Nephron (organoid): ENCODE measurements at regions not wholly inside any gene's neighbourhood (a gene's known extent, or its start where the extent isn't known, plus 50 kb on each side); places are given as distances from the start of the nearest gene placed in this dataset.

Source experiments
- H3K27ac Mint-ChIP-seq, 3 experiments: 2 replicates each; pipeline ENCODE4 v1.8.0; 2020; ENCODE audit warnings: mixed read lengths in 3 of 3, mild to moderate bottlenecking in 2 of 3, moderate library complexity in 1 of 3
- H3K27me3 Mint-ChIP-seq: 2 replicates; pipeline ENCODE4 v1.8.0; 2021; ENCODE audit warnings: low read depth, mild to moderate bottlenecking, moderate library complexity, mixed read lengths
- H3K36me3 Mint-ChIP-seq: 2 replicates; pipeline ENCODE4 v1.8.0; 2020; ENCODE audit warnings: low read depth, mixed read lengths
- H3K4me1 Mint-ChIP-seq: 2 replicates; pipeline ENCODE4 v1.8.0; 2020; ENCODE audit warnings: mixed read lengths
- H3K4me3 Mint-ChIP-seq, 3 experiments: 2 replicates each; pipeline ENCODE4 v1.8.0; 2020; ENCODE audit warnings: mild to moderate bottlenecking in 3 of 3, mixed read lengths in 3 of 3, moderate library complexity in 2 of 3
- H3K9me3 Mint-ChIP-seq: 2 replicates; pipeline ENCODE4 v1.8.0; 2020; ENCODE audit warnings: mixed read lengths
- CTCF ChIP-seq, 3 experiments: fragments of 200-600 bp; sonication (generic); IDR thresholded peaks; one replicate each; pipeline ENCODE4 v1.5.0; 2021; ENCODE audit warnings: antibody characterized with exemption in 3 of 3; ENCODE audit not compliant: unreplicated experiment in 3 of 3

GRCh38 chr7:68963552-68963951, 634.7 kb upstream of the AUTS2 start:
- TF ChIP-seq CTCF (IDR thresholded peaks at IDR 0.05; ENCODE audit: unreplicated experiment in 3 of 3): no peak
- Mint-ChIP-seq H3K4me3 (no peak overlapping the region), H3K4me1 (peaks cover 16% of the 10 kb centered on the region), H3K9me3 (peaks cover 10% of the 10 kb centered on the region), H3K27ac (no peak overlapping the region), H3K27me3 (peaks cover 18% of the 10 kb centered on the region), H3K36me3 (no peaks in the 10 kb centered on the region)

- Mint-ChIP-seq H3K4me3 (no peak overlapping the region), H3K27me3 (peaks cover 16% of the 10 kb centered on the region), H3K27ac (no peak overlapping the region), H3K4me1 (peaks cover 12% of the 10 kb centered on the region), H3K36me3 (no peaks in the 10 kb centered on the region), H3K9me3 (peaks cover 8% of the 10 kb centered on the region)
- no peak for TF ChIP-seq CTCF (IDR thresholded peaks at IDR 0.05; ENCODE audit: unreplicated experiment in 3 of 3)
These were observed 634.2 kb upstream of the AUTS2 start for GRCh38 chr7:68964060-68964459.

GRCh38 chr7:68965351-68965750, 632.9 kb upstream of the AUTS2 start:
- TF ChIP-seq CTCF (IDR thresholded peaks at IDR 0.05; ENCODE audit: unreplicated experiment in 3 of 3): no peak
- peaks cover 7% of the 10 kb centered on the region for H3K9me3 Mint-ChIP-seq

GRCh38 chr7:68967598-68967997, 630.7 kb upstream of the AUTS2 start:
- H3K4me1 Mint-ChIP-seq: peaks cover 16% of the 10 kb centered on the region
- no peak overlapping the region for H3K4me3 Mint-ChIP-seq
- no peaks in the 10 kb centered on the region for H3K36me3 Mint-ChIP-seq
- no peak overlapping the region for H3K27ac Mint-ChIP-seq
- no peak for TF ChIP-seq CTCF (IDR thresholded peaks at IDR 0.05; ENCODE audit: unreplicated experiment in 3 of 3)
- H3K9me3 Mint-ChIP-seq: peaks cover 10% of the 10 kb centered on the region
- peaks cover 30% of the 10 kb centered on the region for H3K27me3 Mint-ChIP-seq

More at GRCh38 chr7:68965351-68965750, 632.9 kb upstream of the AUTS2 start:
- Mint-ChIP-seq H3K27ac (no peak overlapping the region), H3K36me3 (no peaks in the 10 kb centered on the region), H3K27me3 (peaks cover 19% of the 10 kb centered on the region), H3K4me1 (peaks cover 12% of the 10 kb centered on the region), H3K4me3 (no peak overlapping the region)

- no peak overlapping the region for H3K4me3 Mint-ChIP-seq
- H3K4me1 Mint-ChIP-seq: peaks cover 10% of the 10 kb centered on the region
- H3K27ac Mint-ChIP-seq: no peak overlapping the region
- H3K27me3 Mint-ChIP-seq: peaks cover 38% of the 10 kb centered on the region
- no peak for TF ChIP-seq CTCF (IDR thresholded peaks at IDR 0.05; ENCODE audit: unreplicated experiment in 3 of 3)
- H3K36me3 Mint-ChIP-seq: no peaks in the 10 kb centered on the region
- peaks cover 3% of the 10 kb centered on the region for H3K9me3 Mint-ChIP-seq
These were observed 628.7 kb upstream of the AUTS2 start for GRCh38 chr7:68969571-68969970.

- H3K9me3 Mint-ChIP-seq: peaks cover 3% of the 10 kb centered on the region
- H3K27me3 Mint-ChIP-seq: peaks cover 52% of the 10 kb centered on the region
- H3K4me3 Mint-ChIP-seq: no peak overlapping the region
- H3K36me3 Mint-ChIP-seq: no peaks in the 10 kb centered on the region
- H3K4me1 Mint-ChIP-seq: peaks cover 4% of the 10 kb centered on the region
- H3K27ac Mint-ChIP-seq: no peak overlapping the region
- TF ChIP-seq CTCF (IDR thresholded peaks at IDR 0.05; ENCODE audit: unreplicated experiment in 3 of 3): no peak
These were observed 626.5 kb upstream of the AUTS2 start for GRCh38 chr7:68971634-68972340.
